HG03139 (cell line): ENCODE measurements at regions not wholly inside any gene's neighbourhood (a gene's known extent, or its start where the extent isn't known, plus 50 kb on each side); places are given as distances from the start of the nearest gene placed in this dataset.
A peak's percentile ranks its signal among the peaks of the same experiment; 100 is the strongest.
"Not testable (repeated sequence)": the region's sequence is repeated elsewhere in the genome, so short reads cannot be mapped to it uniquely, and the experiment has no call there.

Experiments used
- ATAC-seq: cut with Tn5 transposase; IDR thresholded peaks from one replicate; pipeline ENCODE4 v1.9.1; 2021; ENCODE audit not compliant: unreplicated experiment

- ATAC-seq: no peak
Observed at GRCh38 chr9:26789959-26790358, 102.6 kb downstream of the CAAP1 start.

DNA sequence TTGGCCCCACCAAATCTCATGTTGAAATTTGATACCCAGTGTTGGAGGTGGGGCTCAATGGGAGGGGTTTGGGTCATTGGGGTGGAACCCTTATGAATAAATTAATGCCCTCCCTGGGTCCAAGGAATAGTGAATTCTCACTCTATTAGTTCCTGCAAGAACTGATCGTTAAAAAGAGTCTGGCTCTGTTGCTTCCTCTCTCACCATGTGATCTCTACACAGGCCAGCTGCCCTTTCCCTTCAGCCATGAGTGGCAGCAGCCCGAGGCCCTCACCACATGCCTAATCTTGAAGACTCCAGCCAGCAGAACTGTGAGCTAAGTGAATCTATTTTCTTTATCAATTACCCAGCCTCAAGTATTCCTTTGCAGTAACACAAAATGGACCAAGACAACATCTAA lies 106.0 kb downstream of the CAAP1 start:
- no peak for ATAC-seq

GRCh38 chr9:26782899-26783298 lies 109.7 kb downstream of the CAAP1 start:
- ATAC-seq: no peak

GRCh38 chr9:26781906-26782305 lies 110.7 kb downstream of the CAAP1 start:
- ATAC-seq: no peak

DNA sequence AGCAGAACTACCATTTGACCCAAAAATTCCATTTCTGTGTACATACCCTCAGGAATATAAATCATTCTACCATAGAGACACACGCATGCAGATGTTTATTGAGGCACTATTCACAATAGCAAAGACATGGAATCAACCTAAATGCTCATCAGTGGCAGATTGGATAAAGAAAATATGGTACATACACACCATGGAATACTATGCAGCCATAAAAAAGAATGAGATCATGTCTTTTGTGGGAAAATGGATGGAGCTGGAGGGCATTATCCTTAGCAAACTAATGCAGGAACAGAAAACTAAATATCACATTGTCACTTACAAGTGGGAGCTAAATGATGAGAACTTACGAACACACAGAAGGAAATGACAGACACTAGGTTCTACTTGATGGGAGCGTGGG lies 112.3 kb downstream of the CAAP1 start:
- ATAC-seq: not testable (repeated sequence)

GRCh38 chr9:26779062-26779461 lies 113.5 kb downstream of the CAAP1 start:
- ATAC-seq: no peak

GRCh38 chr9:26775391-26775790 lies 117.2 kb downstream of the CAAP1 start:
- no peak for ATAC-seq

DNA sequence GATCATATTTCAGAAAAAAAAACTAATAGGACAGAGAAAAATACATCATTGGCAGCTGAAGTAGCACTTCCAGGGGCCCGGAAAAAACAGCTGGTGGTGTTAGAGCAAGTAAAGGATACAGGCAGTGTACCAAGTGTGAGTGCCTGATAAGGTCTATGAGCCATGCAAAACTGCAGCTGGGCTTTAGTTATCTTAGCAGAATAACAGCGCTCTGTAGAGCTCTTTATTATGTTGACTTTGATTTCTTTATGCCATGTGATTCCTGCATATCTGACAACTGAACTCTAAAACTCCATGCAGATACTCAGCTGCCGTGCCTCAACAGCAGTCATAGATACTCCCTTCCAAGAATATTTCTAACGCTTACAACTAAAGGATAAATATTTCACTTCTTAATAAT lies 119.5 kb downstream of the CAAP1 start:
- no peak for ATAC-seq

DNA sequence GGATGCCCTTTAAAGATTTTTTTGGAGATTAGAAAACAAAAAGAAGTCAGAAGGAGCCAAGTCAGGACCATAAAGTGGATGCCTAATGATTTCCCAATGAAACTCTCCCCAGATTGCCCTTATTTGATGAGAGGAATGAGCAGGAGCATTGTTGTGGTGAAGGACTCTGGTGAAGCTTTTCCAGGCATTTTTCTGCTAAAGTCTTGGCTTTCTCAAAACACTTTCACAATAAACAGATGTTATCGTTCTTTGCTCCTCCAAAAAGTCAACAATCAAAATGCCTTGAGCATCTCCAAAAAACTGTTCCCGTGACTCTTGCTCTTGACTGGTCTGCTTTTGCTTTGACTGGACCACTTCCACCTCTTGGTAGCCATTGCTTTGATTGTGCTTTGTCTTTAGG lies 121.8 kb downstream of the CAAP1 start:
- no peak for ATAC-seq

DNA sequence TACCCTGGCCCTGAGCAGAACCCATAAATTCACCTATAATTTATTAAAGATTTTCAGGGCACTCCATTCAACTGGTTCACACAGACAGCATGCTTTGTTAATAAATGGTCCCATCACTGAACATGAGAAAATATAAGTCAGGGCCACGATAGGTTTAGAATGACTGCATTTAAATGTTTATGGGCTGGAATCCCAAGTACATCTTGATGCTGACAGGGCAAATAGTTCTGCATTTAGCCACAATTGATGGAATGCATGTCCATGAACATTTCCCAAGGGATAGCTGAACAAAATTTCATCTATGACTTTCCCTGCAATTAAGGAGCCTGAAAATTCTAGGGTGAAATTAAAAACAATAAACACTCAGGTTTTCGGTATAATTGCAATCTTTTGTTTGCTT lies 124.5 kb downstream of the CAAP1 start:
- ATAC-seq: no peak

DNA sequence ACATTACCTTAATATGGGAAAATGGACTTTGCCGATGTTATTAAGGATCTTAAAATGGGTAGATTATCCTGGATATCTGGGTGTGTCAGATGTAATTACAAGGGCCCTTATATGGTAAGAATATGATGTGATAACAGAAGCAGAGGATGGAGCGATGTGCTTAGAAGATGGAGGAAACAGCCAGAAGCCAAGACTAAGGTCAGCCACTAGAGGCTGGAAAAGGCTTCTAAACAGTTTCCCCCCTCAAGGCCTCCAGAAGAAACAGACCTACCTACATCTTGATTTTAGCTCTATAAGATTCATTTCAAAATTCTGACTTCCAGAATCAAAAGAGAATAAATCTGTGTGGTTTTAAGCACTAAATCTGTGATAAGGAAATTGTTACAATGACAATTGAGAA lies 131.9 kb downstream of the CAAP1 start:
- ATAC-seq: no peak

DNA sequence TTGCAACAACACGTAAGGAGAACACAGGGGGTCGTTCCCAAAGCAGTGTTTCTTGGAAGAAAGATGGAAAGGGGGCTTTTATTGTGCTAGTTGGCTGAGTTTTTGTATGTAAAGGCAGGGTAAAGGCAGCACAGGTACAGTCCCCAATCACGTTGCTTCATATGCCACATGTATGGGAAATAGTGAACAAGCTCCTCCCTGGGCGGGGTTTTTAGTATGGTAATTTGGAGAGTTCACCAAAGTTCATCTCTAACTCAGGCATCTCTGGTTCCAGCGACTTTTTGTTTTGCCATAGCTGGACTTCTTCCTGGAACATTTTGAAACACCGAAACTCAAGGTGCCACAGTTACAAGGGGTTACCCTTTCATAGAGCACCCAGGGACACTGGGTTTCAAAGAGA lies 133.9 kb downstream of the CAAP1 start:
- no peak for ATAC-seq

GRCh38 chr9:26756881-26757280 lies 135.7 kb downstream of the CAAP1 start:
- ATAC-seq: no peak

- no peak for ATAC-seq
Observed at GRCh38 chr9:26755476-26755875, 137.1 kb downstream of the CAAP1 start.

DNA sequence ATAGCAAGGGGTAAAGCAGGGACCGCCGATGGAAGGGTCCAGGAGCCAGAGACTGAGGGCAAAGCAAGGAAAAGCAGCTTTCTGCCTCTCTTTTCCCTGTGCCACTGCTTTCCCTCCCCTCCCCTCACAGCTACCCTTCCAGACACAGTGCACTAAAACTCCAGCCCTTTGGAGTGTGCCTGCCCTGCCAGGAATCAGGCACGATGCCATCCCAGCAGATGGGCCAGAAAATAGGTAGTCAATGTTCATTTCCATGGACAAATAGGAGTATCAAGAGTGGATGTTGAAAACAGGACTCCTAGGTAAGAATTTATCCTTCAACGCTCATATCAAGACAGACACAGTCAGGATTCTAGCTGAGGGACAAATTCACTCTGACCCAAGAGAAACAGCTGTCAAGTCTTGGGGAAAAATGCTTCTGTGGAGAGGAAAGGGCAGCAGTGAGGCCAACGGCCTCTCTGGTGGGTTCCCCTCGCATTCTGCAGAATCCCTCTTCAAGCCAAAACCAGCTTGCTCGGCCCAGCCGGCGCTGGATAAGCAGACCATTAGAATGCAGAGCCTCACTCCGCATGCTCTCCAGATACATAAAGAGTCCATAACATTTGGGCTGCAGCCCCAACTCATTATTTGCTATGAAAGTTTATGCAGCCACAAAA lies 138.0 kb downstream of the CAAP1 start:
- ATAC-seq: no peak

DNA sequence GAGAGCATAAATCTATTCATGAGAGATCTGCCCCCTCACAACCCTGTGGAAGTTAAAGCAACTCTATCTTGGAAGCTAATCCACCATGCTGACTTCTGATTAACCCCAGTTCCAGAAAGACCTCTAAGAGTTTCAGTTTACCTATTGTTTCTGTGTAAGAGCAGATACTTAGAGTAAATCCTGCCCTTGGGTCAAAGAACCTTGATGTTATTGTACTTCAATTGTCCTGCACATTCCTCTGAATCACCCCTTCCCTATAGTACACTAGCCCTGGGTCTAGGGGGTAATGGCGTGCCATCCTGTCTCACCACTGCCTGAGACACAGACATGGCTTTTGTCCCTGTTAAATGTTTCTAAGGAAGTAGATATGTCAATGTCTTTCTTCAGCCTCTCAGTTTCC lies 138.6 kb downstream of the CAAP1 start:
- no peak for ATAC-seq

GRCh38 chr9:26750162-26750561 lies 142.4 kb downstream of the CAAP1 start:
- no peak for ATAC-seq

GRCh38 chr9:26748449-26749058 lies 144.0 kb downstream of the CAAP1 start:
- ATAC-seq: no peak

GRCh38 chr9:26747611-26748010 lies 145.0 kb downstream of the CAAP1 start:
- no peak for ATAC-seq

DNA sequence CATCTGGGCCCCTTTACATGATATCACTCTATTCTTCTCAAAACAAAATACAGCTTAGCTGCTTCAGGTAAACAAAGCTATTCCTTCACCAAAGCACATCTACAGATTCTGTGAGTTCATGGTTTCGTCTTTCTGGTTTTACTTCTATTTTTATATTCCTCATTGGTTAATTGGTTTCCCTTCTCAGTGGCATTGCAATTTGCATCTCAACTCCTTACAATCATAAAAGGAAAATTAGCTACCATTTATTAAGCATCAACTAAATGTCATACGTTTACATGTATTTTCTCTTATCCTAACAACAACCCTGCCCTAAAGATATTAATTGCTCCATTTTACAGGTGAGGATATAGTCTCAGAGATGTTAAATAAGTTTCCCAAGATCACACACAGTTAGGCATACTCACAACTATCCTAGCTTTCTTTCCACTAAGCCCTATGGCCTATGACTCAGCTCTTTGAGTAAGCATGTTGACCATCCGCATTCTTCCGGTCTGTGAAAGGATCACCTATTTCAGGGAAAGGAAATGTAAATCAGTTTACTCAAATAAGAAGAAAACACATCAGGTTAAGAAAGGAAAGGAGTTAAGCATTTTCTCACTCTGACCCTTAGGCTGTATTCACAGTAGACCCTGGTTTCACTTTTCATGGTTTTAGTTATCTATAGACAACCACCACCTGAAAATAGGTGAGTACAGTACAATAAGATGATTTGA lies 146.1 kb downstream of the CAAP1 start:
- ATAC-seq: peak; percentile 72

- no peak for ATAC-seq
Observed at GRCh38 chr9:26745111-26745510, 147.5 kb downstream of the CAAP1 start.

DNA sequence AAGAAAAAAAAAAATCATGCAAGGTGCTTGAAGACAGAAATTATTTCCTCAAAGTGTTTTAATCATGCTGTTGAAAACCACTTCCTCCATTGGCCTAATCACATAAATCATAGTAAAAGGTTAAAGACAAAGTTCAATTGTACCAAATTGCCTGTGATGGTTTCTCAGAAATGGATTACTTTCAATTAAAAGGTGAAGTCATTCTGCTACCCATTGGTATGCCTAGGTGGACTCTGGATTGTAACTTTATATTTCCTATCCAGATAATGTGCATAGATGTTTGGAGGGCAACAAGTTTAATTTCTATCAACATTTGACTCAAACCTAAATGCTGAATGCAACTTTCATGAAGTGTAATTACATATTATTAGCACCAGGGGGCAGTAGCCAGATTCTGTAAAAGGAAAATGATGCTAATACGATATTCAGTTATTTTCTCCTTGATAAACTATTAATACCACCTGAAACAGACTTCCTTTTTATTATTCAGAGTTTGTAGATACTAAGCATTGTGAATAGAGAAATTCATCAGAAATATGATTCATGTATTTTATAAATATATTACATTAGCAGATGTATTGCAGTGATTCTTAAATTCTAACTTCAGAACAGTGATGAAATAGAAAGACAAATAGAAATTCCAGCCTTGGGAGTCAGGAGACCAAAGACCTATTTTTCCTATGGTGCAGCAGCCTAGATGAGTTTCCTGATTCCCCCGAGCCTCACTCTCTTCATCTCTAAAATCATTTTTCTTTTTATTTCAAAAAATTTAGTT lies 148.2 kb downstream of the CAAP1 start:
- ATAC-seq: no peak
